GM12872 (cell line): ENCODE measurements at regions not wholly inside any gene's neighbourhood (a gene's known extent, or its start where the extent isn't known, plus 50 kb on each side); places are given as distances from the start of the nearest gene placed in this dataset.

Experiments used
- CTCF ChIP-seq: IDR thresholded peaks from 3 replicates; pipeline ENCODE4 v1.5.1; 2011; ENCODE audit warnings: low read depth, mild to moderate bottlenecking, low read length, moderate library complexity; ENCODE audit not compliant: insufficient read depth

GRCh38 chr2:8024506-8024905 lies 657.4 kb upstream of the ID2 start:
- TF ChIP-seq CTCF: no peak

DNA sequence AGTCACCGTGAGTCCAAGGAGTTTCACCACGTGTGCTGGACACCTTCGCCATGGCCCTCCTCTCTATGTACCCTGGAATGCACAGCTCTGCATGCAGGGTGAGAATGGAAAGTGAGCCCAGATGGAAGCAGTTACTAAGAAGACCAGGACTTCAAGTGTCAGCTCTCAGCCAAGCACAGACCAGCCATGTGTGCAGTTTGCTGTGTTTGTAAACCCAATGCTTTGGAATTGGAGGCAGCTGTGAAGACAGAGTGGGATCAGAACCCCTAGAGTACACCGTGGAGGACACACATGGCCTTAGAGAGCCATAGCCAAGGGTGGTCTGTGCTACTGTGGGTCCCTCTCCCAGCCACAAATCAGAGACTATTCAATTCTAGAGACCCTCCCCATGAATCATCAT lies 655.5 kb upstream of the ID2 start:
- no peak for TF ChIP-seq CTCF

DNA sequence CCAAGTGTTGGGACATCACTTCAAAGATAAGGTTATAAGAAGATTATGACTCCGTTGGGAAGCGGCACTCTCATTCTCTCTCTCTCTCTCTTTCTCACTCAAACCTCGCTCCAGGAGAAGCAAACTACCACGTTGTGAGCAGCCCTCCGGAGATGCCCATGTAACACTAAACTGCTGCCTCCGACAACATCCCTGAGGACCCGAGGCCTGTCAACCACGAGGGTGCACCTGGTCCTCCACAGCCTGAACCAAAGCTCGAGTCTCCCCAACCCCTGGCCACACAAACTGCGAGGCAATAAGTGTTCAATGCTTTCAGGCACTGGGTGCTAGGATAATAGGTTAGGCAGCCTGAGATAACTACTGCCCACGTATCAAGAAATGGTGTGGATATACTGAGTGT lies 654.5 kb upstream of the ID2 start:
- no peak for TF ChIP-seq CTCF

- no peak for TF ChIP-seq CTCF
Observed at GRCh38 chr2:8028036-8028435, 653.8 kb upstream of the ID2 start.

DNA sequence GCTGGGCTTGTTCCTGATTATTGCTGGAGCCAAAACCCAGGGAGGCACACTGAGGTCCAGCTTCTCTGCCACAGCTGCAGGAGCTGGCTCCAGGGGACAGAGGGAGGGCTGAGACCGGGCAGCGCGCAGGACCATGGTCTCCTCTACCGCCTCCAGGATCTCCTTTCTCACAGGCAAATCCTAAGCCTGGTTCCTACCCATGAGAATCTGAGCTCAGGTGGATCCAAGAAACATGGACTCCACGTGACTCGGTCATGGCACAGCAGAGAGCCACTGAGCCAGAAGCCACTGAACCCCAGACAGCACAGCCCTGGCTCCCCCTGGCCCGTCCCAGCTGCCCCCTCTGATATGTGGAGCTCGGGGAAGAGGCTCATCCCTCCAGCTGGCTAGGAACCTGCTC lies 653.4 kb upstream of the ID2 start:
- no peak for TF ChIP-seq CTCF

GRCh38 chr2:8028981-8029380 lies 652.9 kb upstream of the ID2 start:
- TF ChIP-seq CTCF: no peak

- no peak for TF ChIP-seq CTCF
Observed at GRCh38 chr2:8030573-8031303, 651.1 kb upstream of the ID2 start.
